Heart left ventricle (tissue), 13 donors: ENCODE measurements at regions not wholly inside any gene's neighbourhood (a gene's known extent, or its start where the extent isn't known, plus 50 kb on each side); places are given as distances from the start of the nearest gene placed in this dataset.

Source experiments
- CTCF ChIP-seq, 12 donors: fragments of 200-600 bp; sonication (generic) in 4 of 12; IDR thresholded peaks; one replicate each; pipeline versions ENCODE4 v1.5.0 to v1.8.0; 2018 to 2022; ENCODE audit warnings: antibody characterized with exemption in 12 of 12, mild to moderate bottlenecking in 5 of 12
- POLR2A ChIP-seq, 2 donors: fragments of 450-650 bp; IDR thresholded peaks; one replicate each; pipeline ENCODE4 v1.6.1; 2017; ENCODE audit warnings: antibody characterized with exemption in 2 of 2, mild to moderate bottlenecking in 2 of 2, moderate library complexity in 2 of 2
- donor health status: ischemic (EF 13 %, LVEDD 7.1; RV severe dilation, severe dysfunction).
- donor health status: DM: no; HTN: yes; CAD: no.
- donor health status: DM: no; HTN: no; CAD: no.
- donor health status: ischemic (EF 25% LVEDD 6.9; RV normal size, moderate dysfunction).
- donor health status: ischemic (EF 25% LVEDD 5.7; RV mildly dilated, moderate dysfunction).
- donor health status: ischemic (EF 35%, LVEDD 5.7; RV mildly dilated, moderate dysfunction).
- donor health status: nonischemic (EF 11% LVEDD 7.7; RV severe dilation, severe dysfunction).
- donor health status: DM: yes; HTN: yes; CAD: no.
- donor health status: PGD.
- donor health status: ischemic (EF 29% LVEDD 5.4; RV normal size, mild dysfunction).
- donor health status: nonischemic (EF 23%, LVEDD 6.1; RV moderate dilation, normal function).

- TF ChIP-seq CTCF (IDR thresholded peaks at IDR 0.05) = no peak
- TF ChIP-seq POLR2A (IDR thresholded peaks at IDR 0.05) = no peak
Observed at GRCh38 chr9:14412775-14413174, 98.8 kb upstream of the NFIB start.
